ENCODE measurements at regions not wholly inside any gene's neighbourhood (a gene's known extent, or its start where the extent isn't known, plus 50 kb on each side); places are given as distances from the start of the nearest gene placed in this dataset.

DNA sequence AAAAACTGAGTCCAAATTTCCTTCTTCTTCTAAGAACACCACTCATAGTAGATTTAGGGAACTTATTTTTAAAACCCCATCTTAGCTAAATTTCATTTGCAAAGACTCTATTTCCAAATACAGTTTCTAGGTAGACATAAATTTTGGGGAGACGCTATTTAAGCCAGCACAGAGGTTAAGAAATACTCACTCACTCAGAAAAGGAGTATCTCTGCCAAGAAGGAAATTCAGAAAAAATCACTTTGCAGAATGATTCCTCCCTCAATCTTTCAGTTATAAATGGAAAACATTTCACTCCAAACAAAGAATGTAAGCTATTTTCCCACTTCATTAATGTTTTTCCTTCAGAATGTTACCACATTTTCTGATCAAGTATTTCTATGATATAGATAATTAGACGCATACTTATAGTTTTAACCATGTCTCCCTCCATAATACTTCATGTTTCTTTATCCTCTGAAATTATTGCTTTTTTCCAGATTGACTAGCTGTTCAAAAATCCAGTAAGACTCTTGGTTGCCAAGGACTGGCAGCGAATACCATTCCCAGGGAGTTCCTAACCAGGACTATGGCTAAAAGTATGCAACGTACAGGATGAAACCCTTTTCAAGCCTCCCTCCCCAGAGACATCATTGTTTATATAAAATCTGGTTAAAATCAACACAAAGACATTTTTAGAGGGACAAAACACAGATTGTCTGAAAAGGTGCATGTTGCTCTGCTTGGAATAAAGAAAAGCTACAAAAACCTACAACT is 52.5 kb upstream of the RXFP2 start:
- TF ChIP-seq POLR2A (IDR thresholded peaks at IDR 0.05) (no peak), POLR2AphosphoS5 (IDR thresholded peaks at IDR 0.05) (no peak)
- TF ChIP-seq, protein P1, sequence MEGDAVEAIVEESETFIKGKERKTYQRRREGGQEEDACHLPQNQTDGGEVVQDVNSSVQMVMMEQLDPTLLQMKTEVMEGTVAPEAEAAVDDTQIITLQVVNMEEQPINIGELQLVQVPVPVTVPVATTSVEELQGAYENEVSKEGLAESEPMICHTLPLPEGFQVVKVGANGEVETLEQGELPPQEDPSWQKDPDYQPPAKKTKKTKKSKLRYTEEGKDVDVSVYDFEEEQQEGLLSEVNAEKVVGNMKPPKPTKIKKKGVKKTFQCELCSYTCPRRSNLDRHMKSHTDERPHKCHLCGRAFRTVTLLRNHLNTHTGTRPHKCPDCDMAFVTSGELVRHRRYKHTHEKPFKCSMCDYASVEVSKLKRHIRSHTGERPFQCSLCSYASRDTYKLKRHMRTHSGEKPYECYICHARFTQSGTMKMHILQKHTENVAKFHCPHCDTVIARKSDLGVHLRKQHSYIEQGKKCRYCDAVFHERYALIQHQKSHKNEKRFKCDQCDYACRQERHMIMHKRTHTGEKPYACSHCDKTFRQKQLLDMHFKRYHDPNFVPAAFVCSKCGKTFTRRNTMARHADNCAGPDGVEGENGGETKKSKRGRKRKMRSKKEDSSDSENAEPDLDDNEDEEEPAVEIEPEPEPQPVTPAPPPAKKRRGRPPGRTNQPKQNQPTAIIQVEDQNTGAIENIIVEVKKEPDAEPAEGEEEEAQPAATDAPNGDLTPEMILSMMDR (IDR thresholded peaks at IDR 0.05), result no peak

Data from breast epithelium (tissue), 3 donors.